Ovary (tissue), 7 donors: ENCODE measurements at regions not wholly inside any gene's neighbourhood (a gene's known extent, or its start where the extent isn't known, plus 50 kb on each side); places are given as distances from the start of the nearest gene placed in this dataset.

ENCODE experiments used
- DNase-seq, 5 donors: peaks; one replicate each; pipeline ENCODE4 v3.0.0-alpha.2; 2019 to 2020
- H3K27ac ChIP-seq, 2 donors: fragments of 200-600 bp; one replicate each; pipeline versions ENCODE4 v1.5.1 to v1.8.0; 2019 to 2022
- H3K27me3 ChIP-seq: fragments of 200-600 bp; one replicate; pipeline ENCODE4 v1.8.0; 2022
- H3K36me3 ChIP-seq: fragments of 200-600 bp; sonication (generic); one replicate; pipeline ENCODE4 v1.5.1; 2019
- H3K4me1 ChIP-seq: one replicate; pipeline ENCODE4 v1.8.1; 2013; ENCODE audit warnings: mild to moderate bottlenecking, moderate library complexity; ENCODE audit not compliant: insufficient read depth
- H3K4me3 ChIP-seq: fragments of 200-600 bp; sonication (generic); one replicate; pipeline ENCODE4 v1.5.1; 2017
- H3K9me3 ChIP-seq, 2 donors: fragments of 200-600 bp in 1 of 2; sonication (generic) in 1 of 2; one replicate each; pipeline versions ENCODE4 v1.5.1 to v1.8.1; 2013 to 2019; ENCODE audit warnings: mild to moderate bottlenecking in 1 of 2, moderate library complexity in 1 of 2
- CTCF ChIP-seq, 3 donors: fragments of 450-650 bp in 2 of 3; fragments of 200-600 bp in 1 of 3; IDR thresholded peaks; one replicate each; pipeline versions ENCODE4 v1.5.1 to v1.8.0; 2016 to 2022; ENCODE audit warnings: antibody characterized with exemption in 3 of 3, mild to moderate bottlenecking in 1 of 3
- EP300 ChIP-seq: sonication (generic); formaldehyde crosslinking; IDR thresholded peaks from one replicate; pipeline ENCODE4 v1.6.1; 2017; ENCODE audit warnings: antibody characterized with exemption
- POLR2A ChIP-seq: fragments of 450-650 bp; IDR thresholded peaks from one replicate; pipeline ENCODE4 v1.6.1; 2017; ENCODE audit warnings: antibody characterized with exemption, mild to moderate bottlenecking, moderate library complexity
- WGBS, 3 donors: extraction: QIAGEN DNeasy Blood & Tissue Kit in 1 of 3; methylation state at CpG; one replicate each; pipeline versions ENCODE4 v1.1.5 to v1.1.7; 2013 to 2017; 5-methylcytosine and 5-hydroxymethylcytosine counted together
- intact Hi-C, 4 donors: fragments of 100-400 bp; cut with DNase I; formaldehyde crosslinking; loops; one replicate each; pipeline versions ENCODE4 v1.11.0 to v1.15.1; 2022 to 2023
- donor health status: DM: no; HTN: no; CAD: no; lungs with moderate emphysema.
- donor health status: DM: no; HTN: no; CAD: no.
- donor health status: Bipolar disorder and iron deficiency.
- donor health status: DM: no; HTN: no; CAD: no.
- donor health status: DM: yes; HTN: yes; CAD: no.

- TF ChIP-seq POLR2A (no peak), CTCF (IDR thresholded peaks at IDR 0.05) (no peak), EP300 (no peak)
- WGBS, 3 donors: 84 to 92% (median 84%) methylated on average over 4 of the region's 4 CpGs
These were observed 75.9 kb upstream of the MAGI2 start for GRCh38 chr7:79529214-79529880.

GRCh38 chr7:79528421-79528820 is 75.0 kb upstream of the MAGI2 start:
- intact Hi-C loops: no loop called here
- Histone ChIP-seq H3K4me3 (no peak overlapping the region), H3K27ac (no peak overlapping the region), H3K4me1 (no peaks in the 10 kb centered on the region), H3K9me3 (no peaks in the 10 kb centered on the region), H3K27me3 (no peaks in the 10 kb centered on the region), H3K36me3 (no peaks in the 10 kb centered on the region)
- DNase-seq: no peak
- TF ChIP-seq CTCF (IDR thresholded peaks at IDR 0.05): no peak
- TF ChIP-seq POLR2A: no peak
- TF ChIP-seq EP300: no peak
- WGBS, 3 donors: 65 to 79% (median 79%) methylated on average over 1 of the region's 1 CpG

More at GRCh38 chr7:79529214-79529880, 75.9 kb upstream of the MAGI2 start:
- Histone ChIP-seq H3K4me3 (no peak overlapping the region), H3K27ac (no peak overlapping the region), H3K4me1 (no peaks in the 10 kb centered on the region), H3K27me3 (no peaks in the 10 kb centered on the region), H3K36me3 (no peaks in the 10 kb centered on the region), H3K9me3 (no peaks in the 10 kb centered on the region)
- DNase-seq: no peak
- intact Hi-C loops: no loop called here

- no peaks in the 10 kb centered on the region for H3K9me3 ChIP-seq
- DNase-seq: no peak
- WGBS, 3 donors: 95 to 98% (median 95%) methylated on average over 4 of the region's 4 CpGs
- intact Hi-C loops: no loop called here
- H3K27ac ChIP-seq: no peak overlapping the region
- no peaks in the 10 kb centered on the region for H3K27me3 ChIP-seq
- H3K4me1 ChIP-seq: no peaks in the 10 kb centered on the region
- TF ChIP-seq EP300: no peak
- no peak for TF ChIP-seq POLR2A
- no peak for TF ChIP-seq CTCF (IDR thresholded peaks at IDR 0.05)
- no peaks in the 10 kb centered on the region for H3K36me3 ChIP-seq
- H3K4me3 ChIP-seq: no peak overlapping the region
These were observed 70.6 kb upstream of the MAGI2 start for GRCh38 chr7:79524048-79524447.

- 86 to 97% (median 92%) methylated on average over 1 of the region's 1 CpG for WGBS, 3 donors
- TF ChIP-seq CTCF (IDR thresholded peaks at IDR 0.05) (no peak), POLR2A (no peak), EP300 (no peak)
- intact Hi-C loops: no loop called here
These were observed 70.0 kb upstream of the MAGI2 start for GRCh38 chr7:79523436-79523835.

More at GRCh38 chr7:79523436-79523835, 70.0 kb upstream of the MAGI2 start:
- H3K27ac ChIP-seq: no peak overlapping the region
- H3K4me1 ChIP-seq: no peaks in the 10 kb centered on the region
- no peaks in the 10 kb centered on the region for H3K9me3 ChIP-seq
- H3K27me3 ChIP-seq: no peaks in the 10 kb centered on the region
- no peak overlapping the region for H3K4me3 ChIP-seq
- no peaks in the 10 kb centered on the region for H3K36me3 ChIP-seq
- DNase-seq: no peak
